HG03095 (cell line): ENCODE measurements at regions not wholly inside any gene's neighbourhood (a gene's known extent, or its start where the extent isn't known, plus 50 kb on each side); places are given as distances from the start of the nearest gene placed in this dataset.
"Not testable (repeated sequence)": the region's sequence is repeated elsewhere in the genome, so short reads cannot be mapped to it uniquely, and the experiment has no call there.

Experiments used
- ATAC-seq: cut with Tn5 transposase; IDR thresholded peaks from one replicate; pipeline ENCODE4 v1.9.1; 2021; ENCODE audit warnings: moderate library complexity; ENCODE audit not compliant: unreplicated experiment

DNA sequence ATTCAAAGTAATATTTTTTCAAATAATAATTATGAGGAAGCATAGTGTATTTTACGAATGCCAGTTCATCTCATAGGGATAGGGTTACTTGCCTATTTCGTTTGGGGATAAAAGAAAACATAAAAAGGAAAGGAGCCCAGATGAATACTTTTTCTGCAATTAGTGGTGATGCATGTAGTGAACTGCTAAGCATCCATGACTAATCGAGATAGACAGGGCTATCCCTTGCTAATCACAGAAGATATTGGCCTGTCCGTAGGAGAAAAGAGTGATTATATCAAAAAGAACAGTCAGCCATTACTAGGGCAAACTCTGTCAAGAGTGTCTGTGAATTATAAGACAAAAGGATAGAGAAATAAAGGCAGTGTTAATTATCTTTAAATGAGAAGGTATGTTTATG lies 746.1 kb downstream of the C4orf33 start:
- ATAC-seq: no peak

- no peak for ATAC-seq
Observed at GRCh38 chr4:129852434-129852833, 756.5 kb downstream of the C4orf33 start.

DNA sequence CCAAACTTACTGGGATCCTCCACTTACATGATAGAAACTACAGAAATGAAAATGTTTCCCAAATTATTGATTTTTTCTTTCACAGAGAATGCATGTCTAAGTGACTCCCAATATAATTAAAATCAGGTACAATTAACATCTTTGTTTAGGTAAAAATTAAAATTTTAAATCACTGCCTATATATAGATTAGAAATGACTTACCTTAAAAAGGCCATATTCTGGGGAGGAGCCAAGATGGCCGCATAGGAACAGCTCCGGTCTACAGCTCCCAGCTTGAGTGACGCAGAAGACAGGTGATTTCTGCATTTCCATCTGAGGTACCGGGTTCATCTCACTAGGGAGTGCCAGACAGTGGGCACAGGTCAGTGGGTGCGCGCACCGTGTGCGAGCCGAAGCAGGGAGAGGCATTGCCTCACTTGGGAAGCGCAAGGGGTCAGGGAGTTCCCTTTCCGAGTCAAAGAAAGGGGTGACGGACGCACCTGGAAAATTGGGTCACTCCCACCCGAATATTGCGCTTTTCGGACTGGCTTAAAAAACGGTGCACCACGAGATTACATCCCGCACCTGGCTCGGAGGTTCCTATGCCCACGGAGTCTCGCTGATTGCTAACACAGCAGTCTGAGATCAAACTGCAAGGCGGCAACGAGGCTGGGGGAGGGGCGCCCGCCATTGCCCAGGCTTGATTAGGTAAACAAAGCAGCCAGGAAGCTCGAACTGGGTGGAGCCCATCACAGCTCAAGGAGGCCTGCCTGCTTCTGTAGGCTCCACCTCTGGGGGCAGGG lies 757.9 kb downstream of the C4orf33 start:
- not testable (repeated sequence) for ATAC-seq

DNA sequence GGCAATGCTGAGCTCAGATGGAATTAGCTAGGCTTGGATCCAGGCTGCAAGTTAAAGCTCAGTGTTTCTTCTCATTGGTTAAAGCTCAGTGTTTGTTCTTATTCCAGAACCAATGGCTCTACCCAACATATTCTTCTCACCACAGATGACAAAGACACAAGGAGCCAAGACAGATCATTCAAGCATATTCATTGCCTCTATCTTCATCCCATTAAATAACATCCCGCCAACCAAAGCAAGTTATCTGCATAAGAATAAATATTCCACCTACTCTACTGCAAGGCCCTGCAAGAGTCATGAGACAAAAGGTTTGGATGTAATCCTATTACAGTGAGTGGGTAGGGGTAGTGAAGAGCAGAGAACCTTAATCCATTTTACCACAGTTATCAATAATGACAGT lies 766.5 kb downstream of the C4orf33 start:
- ATAC-seq: no peak

DNA sequence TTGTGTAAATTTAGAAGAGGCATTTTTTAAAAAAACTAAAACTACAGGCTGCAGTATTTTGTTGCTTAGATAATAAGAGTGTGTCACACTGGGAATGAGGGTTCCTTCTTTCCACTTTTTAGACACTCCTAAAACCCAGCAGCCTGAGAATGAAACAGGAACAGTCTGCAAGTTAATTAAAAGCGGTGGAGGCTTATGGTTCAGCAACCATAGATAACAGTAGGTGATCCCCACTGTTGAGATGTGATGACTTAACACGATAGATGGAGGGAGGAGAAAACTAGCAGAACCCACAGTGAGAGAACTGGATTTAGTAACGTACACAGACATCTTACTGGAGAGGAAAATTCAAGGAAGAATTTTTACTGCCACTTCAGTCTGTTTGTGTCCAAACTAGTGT lies 767.3 kb downstream of the C4orf33 start:
- ATAC-seq: no peak

- no peak for ATAC-seq
Observed at GRCh38 chr4:129883996-129884395, 788.0 kb downstream of the C4orf33 start.

GRCh38 chr4:129897111-129897510 lies 801.2 kb downstream of the C4orf33 start:
- ATAC-seq: no peak

DNA sequence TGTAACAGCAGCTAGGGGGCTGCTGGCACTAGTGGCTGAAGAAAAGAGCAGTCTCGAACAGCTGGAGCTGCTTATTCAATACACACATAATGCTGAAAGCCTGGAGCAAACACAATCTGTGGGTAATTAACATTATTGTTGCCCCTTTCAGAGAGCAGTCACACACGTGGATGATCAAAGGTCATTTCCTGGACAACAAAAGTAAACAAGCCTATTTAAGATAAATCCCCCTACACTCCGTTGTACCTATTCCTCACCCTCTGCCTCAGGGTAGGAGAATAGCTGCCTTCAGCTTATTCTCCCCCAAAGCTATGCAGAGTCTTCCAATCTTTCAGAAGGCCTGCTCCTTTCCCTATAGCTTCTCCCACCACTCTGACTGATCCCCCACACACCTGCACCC lies 803.9 kb downstream of the C4orf33 start:
- ATAC-seq: no peak

DNA sequence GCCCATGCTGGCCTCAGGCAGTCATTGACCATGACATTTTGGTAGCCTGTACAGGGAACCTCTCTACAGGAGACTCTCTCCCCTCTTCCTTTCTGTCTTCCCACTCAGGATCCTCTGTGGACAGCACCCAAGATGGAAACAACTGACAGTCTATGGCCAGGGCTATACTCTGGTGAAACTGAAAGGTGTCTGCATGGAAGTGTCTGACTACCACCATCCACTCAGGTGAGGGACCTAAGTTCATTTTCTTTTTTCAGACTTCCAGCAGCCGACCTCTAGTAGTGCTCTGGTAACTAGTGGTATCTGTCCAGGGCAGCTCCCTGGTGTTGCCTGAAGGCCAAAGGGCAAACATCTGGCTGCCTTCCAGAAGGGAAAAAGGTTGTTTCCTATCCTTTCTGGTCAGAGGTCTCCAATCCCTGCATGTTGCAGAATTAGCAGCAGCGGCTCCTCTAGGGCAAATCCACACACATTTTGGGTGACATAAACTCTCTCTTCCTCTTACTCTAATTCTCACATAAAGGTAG lies 804.5 kb downstream of the C4orf33 start:
- no peak for ATAC-seq

- ATAC-seq: no peak
Observed at GRCh38 chr4:129901205-129901604, 805.3 kb downstream of the C4orf33 start.

DNA sequence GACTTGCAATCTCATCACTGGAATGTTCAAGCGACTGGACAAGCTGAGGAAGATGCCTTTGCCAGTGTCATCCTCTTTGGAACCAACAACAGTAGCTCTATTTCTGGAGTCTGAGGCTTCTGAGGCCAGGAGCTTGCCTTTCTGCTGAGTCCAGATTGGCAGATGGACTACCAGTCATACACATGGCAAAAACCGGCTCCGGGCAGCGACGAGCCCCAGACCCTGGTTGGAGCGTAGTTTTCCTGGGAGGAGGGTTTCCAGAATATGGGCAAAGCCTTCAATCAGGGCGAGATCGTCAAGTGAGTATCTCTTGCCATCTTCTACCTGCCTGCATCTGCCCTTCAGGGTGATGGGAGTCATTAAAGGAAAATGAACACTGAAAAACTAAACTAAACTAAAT lies 807.9 kb downstream of the C4orf33 start:
- no peak for ATAC-seq

- ATAC-seq: no peak
Observed at GRCh38 chr4:129905256-129905655, 809.3 kb downstream of the C4orf33 start.

- ATAC-seq: no peak
Observed at GRCh38 chr4:129908117-129908516, 812.2 kb downstream of the C4orf33 start.

GRCh38 chr4:129916991-129917390 lies 821.0 kb downstream of the C4orf33 start:
- no peak for ATAC-seq

DNA sequence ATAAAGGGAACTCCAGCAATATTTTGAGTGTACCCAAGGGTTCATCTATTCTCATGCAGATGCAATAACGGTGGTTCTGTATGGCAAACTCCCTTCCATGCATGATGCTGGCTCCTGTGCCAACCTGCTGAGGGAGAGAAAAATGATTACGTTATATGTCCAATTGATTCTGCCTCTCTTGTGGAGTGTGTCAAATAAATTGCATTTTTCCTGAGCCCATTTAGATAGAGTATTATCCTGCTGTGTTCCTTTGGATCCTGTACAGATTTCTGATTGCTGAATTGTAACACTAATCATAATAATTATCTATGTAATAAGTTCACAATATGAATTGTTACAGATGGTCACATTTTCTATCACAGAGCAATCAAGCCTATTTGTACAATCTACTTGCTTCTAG lies 821.7 kb downstream of the C4orf33 start:
- ATAC-seq: no peak

DNA sequence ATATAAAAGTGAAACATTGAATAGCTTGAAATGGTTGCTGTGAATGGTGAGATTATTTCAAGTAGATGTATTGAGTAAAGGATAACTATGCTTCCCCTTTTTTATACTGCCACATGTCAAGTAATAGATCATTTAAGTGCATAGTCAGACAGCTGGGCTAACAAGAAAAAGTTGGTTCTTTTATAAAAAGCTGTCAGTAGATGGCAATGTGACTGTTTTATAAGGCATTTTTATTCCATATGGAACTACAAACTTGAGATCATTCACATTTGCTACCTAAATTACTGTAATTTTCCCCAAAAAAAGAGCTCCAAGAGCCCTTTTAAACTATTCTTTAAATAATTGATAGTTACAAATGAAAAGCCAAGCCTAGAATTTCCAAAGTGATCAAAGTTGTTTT lies 831.0 kb downstream of the C4orf33 start:
- ATAC-seq: no peak

DNA sequence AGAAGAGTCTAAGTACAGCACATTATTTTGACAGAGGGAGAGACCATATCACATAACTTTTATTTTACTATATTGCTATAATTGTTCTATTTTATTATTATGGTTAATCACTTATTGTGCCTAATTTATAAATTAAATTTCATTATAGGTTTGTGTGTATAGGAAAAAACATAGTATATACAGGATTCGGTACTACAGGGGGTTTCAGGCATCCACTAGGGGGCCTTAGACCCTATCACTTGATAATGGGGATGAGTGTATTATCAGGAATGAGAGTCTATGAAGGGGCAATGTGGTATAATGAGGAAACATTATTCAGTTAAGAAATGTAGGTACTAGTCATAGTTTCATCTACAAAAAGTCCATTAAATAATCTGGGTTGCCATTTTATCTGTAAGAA lies 833.1 kb downstream of the C4orf33 start:
- ATAC-seq: no peak

DNA sequence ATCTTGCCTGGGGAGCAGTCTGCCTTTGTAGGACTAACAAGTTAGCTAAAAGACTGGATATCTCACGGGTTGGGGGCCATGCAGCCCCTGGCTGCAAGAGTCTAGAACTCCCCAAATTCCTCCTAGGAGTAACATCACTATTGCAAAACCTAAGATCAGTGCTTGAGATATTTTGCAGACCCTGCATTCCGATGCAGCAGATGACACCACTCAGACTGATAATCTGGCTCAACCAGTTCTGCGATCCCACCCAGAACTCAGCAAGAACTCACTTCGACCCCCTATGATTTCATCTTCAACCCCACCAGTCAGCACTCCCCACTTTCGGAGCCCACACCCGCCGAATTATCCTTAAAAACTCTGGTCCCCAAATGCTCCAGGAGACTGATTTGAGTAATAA lies 834.0 kb downstream of the C4orf33 start:
- no peak for ATAC-seq

GRCh38 chr4:129950217-129950616 lies 854.3 kb downstream of the C4orf33 start:
- no peak for ATAC-seq

DNA sequence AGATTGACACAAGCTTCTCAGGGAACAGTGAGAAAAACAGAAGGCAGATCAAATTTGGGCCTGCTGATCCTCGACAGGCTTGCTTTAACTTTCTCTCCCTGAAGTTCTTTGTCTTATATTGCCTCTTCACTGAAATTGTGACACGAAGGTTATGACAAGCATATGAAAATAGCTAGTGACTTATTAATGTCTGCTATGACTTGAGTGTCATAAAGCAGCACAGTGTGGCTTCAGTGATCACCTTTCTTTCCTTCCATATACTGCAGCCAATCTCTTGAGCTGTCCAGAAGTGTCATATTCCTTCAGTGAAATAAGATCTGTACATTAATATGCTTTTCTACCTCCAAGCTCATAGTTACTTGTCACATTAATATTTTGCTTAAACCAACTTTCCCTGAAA lies 870.2 kb downstream of the C4orf33 start:
- ATAC-seq: no peak

GRCh38 chr4:129968366-129968765 lies 872.4 kb downstream of the C4orf33 start:
- ATAC-seq: no peak

- ATAC-seq: no peak
Observed at GRCh38 chr4:129968778-129969177, 872.8 kb downstream of the C4orf33 start.

DNA sequence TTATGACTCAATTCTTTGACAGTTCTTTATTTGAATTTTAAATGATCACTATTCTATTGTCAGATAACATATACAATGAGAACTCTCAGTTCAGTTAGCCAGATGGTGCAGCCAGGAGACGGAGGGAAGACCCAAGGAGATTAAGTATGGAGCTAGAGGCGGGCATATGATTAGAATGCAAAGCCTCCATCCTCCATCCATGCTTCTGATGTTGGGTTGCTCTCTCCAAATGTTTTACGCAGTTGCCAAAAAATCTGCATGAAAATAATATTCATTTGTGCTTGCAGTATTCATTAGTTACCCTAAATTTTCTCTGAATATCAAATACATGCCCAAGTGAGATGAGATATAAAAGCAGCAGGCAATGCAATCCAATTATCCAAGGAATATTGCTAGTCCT lies 874.8 kb downstream of the C4orf33 start:
- no peak for ATAC-seq
